WTC11 (cell line): ENCODE measurements at regions not wholly inside any gene's neighbourhood (a gene's known extent, or its start where the extent isn't known, plus 50 kb on each side); places are given as distances from the start of the nearest gene placed in this dataset.

ENCODE experiments used
- ATF2 ChIP-seq: sonication (generic); formaldehyde crosslinking; IDR thresholded peaks from 2 replicates; pipeline ENCODE4 v1.8.1; 2022; ENCODE audit warnings: low read depth, missing genetic modification reagents, borderline replicate concordance
- CTCF ChIP-seq: fragments of 200-600 bp; IDR thresholded peaks from 2 replicates; pipeline ENCODE4 v1.8.0; 2022; ENCODE audit warnings: antibody characterized with exemption
- FOXK1 ChIP-seq: sonication (generic); formaldehyde crosslinking; IDR thresholded peaks from 2 replicates; pipeline ENCODE4 v1.8.0; 2022; ENCODE audit warnings: mild to moderate bottlenecking, moderate library complexity, missing genetic modification reagents
- FOXP4 ChIP-seq: sonication (generic); formaldehyde crosslinking; IDR thresholded peaks from 2 replicates; pipeline ENCODE4 v1.8.0; 2022; ENCODE audit warnings: mild to moderate bottlenecking, missing genetic modification reagents
- NFYB ChIP-seq: sonication (generic); formaldehyde crosslinking; conservative IDR thresholded peaks from 2 replicates; pipeline ENCODE4 v1.8.0; 2022; ENCODE audit warnings: low read depth, missing genetic modification reagents
- PREB ChIP-seq: sonication (generic); formaldehyde crosslinking; IDR thresholded peaks from 2 replicates; pipeline ENCODE4 v1.8.1; 2022; ENCODE audit warnings: mild to moderate bottlenecking, missing genetic modification reagents, moderate library complexity, borderline replicate concordance
- STAT6 ChIP-seq: sonication (generic); formaldehyde crosslinking; conservative IDR thresholded peaks from 2 replicates; pipeline ENCODE4 v1.8.1; 2023; ENCODE audit warnings: mild to moderate bottlenecking, low read depth, missing genetic modification reagents, moderate library complexity
- TCF7 ChIP-seq: sonication (generic); formaldehyde crosslinking; IDR thresholded peaks from 2 replicates; pipeline ENCODE4 v1.8.0; 2022; ENCODE audit warnings: mild to moderate bottlenecking, low read depth, missing genetic modification reagents, moderate library complexity
- ZBTB21 ChIP-seq: sonication (generic); formaldehyde crosslinking; IDR thresholded peaks from 2 replicates; pipeline ENCODE4 v1.8.1; 2023; ENCODE audit warnings: mild to moderate bottlenecking, missing genetic modification reagents, borderline replicate concordance
- ZNF232 ChIP-seq: sonication (generic); formaldehyde crosslinking; IDR thresholded peaks from 2 replicates; pipeline ENCODE4 v1.8.0; 2022; ENCODE audit warnings: mild to moderate bottlenecking, missing genetic modification reagents

GRCh38 chr6:168796106-168796505 lies 355.1 kb downstream of the SMOC2 start:
- no peak for TF ChIP-seq CTCF
- no peak for TF ChIP-seq ZNF232
- no peak for TF ChIP-seq NFYB (CRISPR knock-in tag)
- no peak for TF ChIP-seq ZBTB21 (CRISPR knock-in tag)
- no peak for TF ChIP-seq FOXP4 (CRISPR knock-in tag)
- TF ChIP-seq STAT6 (CRISPR knock-in tag) = no peak
- TF ChIP-seq FOXK1 (CRISPR knock-in tag) = no peak
- no peak for TF ChIP-seq PREB
- no peak for TF ChIP-seq TCF7 (CRISPR knock-in tag)
- TF ChIP-seq ATF2 = no peak
